HT-29 (cell line): ENCODE measurements at regions not wholly inside any gene's neighbourhood (a gene's known extent, or its start where the extent isn't known, plus 50 kb on each side); places are given as distances from the start of the nearest gene placed in this dataset.
"Not testable (repeated sequence)": the region's sequence is repeated elsewhere in the genome, so short reads cannot be mapped to it uniquely, and the experiment has no call there.

ENCODE experiments used
- DNase-seq: peaks from one replicate; pipeline ENCODE4 v3.0.0-alpha.2; 2015; ENCODE audit warnings: low spot score

DNA sequence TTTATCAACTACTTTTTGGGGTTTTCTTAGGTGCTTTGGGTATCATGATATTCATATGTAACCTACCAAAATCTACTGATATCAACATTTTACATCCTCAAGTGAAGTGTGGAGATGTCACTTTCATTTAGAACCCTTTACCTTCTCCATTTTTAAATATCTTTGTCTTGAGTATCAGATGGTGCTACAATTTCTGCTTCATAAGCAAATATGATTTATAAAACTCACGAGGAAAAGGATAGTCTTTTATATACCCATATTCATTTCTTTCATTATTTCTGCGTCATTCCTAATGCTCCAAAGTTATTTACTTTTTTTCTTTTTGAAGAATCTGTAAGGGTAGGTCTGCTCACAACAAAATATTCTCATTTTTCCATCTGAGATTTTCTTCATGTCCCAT is 991.7 kb downstream of the CDH11 start:
- DNase-seq, result no peak

DNA sequence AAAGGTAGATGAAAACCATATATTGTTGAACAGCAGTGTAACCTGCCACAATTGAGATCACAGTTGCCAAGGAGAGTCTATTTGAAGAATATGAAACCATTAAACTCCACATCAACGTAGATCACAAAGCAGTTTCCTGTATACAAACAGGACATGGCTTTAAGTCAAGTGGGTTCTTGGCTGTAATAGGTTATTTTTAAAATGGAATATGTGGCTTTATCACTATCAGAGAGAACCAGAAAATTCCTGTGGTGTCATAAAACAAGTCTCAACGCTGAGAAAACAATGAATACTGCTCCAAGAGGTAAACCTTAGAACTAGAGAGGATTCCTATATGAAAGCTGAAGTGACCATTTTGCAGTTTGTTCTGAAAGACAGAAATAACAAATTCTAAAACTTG is 999.7 kb downstream of the CDH11 start:
- no peak for DNase-seq

DNA sequence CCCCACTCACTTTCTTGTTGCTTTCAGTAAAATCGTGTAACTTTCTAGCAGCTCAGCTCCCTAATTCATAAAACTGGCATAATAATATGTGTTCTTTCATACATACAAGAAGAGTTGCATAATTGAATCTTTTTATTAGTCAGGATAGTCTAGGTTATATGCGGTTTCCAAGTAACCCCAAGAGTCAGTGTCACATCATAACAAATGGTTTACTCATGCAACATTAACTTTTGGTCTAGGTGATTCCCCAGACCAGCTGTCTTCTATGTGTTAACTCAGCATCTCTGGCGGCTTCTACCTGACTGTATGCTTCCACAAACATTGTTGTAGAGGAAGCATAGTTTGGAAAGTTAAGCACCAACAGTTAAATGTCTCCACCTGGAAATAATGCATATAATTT is 1000.4 kb downstream of the CDH11 start:
- DNase-seq, result no peak

DNA sequence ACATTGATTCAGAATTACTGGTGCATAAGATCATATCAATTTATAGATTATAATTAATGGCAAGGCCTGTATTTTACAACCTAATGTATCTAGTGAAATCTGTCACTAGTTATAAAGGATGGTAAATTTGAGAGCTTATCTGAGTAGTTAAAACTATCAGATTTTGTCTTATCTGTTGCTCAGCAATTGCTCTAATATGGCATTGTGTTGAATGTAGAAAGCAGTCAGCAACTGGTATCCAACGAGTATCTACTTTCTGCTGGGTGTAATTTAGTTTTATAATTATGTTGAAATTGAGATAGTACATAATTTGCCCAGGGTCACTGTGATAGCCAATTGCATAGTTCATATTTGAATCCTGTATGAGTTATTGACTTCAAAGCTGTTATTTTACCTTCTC is 1005.7 kb downstream of the CDH11 start:
- DNase-seq, result no peak

DNA sequence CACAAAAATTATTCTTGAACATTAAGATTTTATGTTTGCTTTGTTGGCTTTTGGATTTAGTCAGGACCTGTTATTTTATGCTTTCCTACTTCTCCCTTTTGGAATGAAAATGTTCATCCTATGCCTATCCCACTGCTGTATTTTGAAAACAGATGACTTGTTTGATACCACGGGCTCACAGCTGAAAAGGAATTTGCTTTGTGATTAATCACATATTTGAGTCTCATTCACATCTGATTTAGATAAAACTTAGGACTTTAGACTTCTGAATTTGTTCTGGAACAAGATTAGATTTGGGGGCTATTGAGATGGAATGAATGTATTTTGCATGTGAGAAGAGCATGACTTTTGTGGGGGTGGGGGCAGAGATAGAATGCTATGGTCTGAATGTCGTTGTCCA is 1012.6 kb downstream of the CDH11 start:
- DNase-seq, result no peak

DNA sequence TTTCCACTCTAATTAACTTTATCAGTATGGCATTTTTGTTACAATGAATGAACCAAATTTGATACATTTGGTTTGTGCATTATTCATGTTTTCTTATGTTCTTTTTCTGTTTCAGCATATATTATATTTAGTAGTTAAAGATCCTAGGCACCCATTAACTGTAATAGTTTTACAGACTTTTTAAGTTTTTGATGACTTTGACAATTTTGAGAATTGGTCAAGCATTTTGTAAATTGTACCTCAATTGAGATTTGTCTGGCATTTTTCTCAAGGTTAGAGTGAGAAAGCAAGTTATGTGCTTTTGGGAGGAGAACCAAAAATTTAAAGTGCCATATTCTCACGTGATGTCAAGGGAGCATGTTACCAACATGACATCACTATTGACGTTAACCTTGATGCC is 1019.2 kb downstream of the CDH11 start:
- DNase-seq, result no peak

DNA sequence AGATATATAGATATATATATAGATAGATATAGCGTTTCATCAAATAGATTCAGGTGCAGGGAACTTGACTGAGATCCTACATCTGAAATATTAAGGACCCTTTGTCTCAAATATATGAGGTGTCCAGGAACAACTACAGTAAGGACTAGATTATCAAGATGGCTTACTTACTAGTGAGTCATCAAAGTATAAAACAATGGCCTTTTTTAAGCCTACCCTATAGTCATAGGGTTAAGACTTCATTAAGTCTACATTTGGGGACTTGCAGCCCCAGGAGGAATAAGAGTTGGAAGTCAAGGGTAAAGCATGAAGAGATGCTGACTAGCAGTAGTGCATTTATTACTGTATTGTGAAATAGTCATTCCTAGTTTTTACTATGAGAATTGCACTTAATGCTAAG is 1023.4 kb downstream of the CDH11 start:
- no peak for DNase-seq

DNA sequence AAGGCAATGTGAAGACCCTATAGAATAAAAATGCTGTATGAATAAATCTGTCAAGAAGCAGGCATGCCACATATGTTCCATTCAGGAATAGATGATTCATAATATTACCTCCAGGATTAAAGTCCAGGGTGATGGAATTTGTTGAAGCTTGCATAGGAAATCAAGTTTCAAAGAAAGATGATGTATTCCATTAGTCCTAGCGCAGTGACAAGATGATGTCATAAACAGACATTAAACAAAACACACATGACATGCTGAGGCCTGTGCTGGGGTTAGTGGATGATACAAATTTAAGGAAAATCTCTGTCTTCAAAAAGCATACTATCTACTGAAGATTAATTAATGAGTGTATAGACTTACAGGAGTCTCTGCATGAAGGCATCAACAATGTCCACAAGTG is 1025.2 kb downstream of the CDH11 start:
- no peak for DNase-seq

DNA sequence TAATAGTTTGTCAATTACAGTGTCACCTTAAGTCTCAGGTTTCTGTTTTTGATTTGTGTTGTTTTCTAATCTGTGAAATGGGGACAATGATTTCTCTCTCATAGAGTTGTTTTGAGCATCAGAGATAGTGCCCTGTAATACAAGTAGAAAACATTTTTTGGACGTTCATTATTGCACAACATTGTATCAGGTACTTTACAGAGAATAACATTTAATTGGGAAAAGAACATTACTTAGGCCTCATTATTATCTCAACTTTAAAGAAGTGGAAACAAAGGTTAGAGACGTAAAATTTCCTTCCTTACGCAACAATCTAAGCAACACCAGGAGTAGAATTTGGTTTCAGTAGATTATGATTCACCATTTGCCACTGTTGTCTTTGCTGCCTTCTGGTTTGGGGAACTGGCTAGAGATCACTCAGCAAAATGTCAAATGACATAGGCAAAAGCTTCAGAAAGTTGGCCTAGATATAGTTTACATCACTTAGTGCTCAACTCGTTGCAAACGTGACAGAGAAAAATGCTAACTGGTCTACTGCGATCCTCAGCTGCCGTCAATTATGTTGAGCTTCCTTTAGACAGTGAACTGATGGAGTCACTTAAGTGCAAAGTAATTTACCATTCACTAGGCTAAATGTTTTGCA is 1026.8 kb downstream of the CDH11 start:
- no peak for DNase-seq

DNA sequence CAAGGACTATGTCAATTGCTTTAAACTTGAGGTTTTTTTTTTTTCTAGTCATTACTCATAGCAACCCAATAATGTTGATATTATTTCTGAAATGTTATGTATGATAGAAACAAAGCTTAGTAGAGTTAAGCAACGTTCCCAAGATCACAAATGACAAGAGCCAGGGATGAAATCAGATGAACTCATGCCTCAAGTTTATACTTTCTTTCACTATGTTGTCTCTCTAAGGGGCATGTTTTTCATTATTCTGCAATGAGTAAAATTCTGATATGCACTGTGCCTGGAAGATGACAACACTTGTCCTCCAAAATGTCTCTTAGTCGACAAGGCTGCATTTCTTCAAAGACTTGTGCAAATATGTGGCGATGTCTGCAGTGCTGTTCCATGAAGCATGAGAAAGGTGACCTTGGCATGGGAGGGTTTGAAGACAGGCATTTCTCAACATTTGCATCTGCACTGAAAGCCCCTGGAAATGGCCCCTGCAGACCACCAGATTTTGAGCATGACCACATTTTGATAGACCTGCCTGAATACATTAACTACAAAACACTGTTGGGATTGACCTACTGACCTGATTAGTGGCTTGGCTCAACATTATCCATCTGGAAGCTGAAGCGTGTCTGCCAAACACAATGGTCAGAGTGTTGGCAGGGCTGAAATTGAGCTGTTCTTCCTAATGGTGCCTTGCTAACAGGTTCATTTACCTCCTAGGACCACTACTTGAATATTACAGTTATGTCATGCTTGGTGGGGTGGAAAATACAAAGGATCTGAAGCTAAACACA is 1027.5 kb downstream of the CDH11 start:
- no peak for DNase-seq

DNA sequence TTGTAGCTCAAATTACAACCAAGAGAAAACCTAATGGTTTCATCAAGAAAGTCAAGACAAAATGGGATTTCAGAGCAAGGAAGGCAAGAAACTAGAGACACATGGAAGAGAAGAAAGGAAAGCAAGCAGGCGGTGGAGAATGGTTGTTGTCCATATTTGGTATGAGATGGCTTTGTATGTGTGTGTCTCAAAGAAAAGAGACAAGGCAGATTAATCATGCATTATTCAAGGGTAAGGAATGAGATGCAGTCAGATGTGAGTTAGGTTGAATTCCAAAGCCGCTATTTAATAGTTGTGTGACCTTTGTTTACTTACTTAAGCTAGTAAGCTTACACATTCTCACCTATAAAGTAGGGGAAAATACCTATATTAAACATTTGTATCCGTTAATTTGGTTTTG is 1029.6 kb downstream of the CDH11 start:
- no peak for DNase-seq

DNA sequence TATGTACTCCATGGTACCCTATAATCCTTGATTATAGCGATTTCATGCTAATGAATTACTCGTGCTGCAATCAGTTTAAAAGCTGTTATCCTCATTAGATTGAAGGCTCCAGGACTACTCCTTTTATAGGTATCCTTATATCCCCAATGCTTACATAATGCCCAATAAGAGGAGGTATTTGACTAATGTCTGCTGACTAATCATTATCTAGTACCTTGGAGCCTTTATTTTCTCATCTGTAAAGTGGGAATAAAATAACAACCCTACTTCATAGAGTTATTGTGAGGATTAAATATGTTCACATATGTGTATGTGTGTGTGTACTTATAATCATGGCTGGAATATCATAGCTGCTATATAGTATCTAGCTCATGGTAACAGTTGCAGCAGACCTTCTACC is 1031.5 kb downstream of the CDH11 start:
- DNase-seq, result no peak

DNA sequence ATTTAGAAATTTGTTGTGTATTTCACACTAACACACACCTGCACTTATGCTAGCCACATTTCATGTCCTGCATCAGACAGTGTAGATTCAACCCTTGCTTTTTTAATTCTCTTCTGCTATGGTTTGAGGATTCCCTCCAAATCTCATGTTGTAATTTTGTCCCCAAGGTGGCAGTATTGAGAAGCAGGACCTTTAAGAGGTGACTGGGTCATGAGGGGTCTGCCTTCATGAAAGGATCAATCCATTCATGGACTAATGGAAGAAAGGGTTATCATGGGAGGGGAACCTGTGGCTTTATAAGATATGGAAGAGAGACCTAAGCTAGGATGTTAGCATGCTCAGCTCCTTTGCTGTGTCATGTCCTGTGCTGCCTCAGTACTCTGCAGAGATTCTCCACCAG is 1032.2 kb downstream of the CDH11 start:
- DNase-seq, result peak; percentile 44

DNA sequence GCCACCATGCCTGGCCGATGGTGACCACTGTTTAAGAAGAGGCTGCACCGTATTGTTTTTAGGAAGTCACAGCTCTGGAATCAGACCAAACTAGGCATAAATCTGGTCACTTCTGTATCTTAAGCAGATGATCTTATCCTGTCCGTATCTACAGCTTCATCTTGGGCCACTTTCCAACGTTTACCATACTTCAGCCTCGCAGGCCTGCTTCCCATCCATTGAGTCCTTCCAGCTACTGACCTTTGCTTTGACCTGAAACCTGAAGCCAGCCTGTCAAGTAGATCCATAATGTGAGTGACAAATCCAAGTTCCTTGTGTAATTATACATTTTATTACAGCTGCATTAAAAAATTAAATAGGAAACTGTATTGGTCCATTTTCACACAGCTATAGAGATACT is 1033.0 kb downstream of the CDH11 start:
- DNase-seq, result no peak

DNA sequence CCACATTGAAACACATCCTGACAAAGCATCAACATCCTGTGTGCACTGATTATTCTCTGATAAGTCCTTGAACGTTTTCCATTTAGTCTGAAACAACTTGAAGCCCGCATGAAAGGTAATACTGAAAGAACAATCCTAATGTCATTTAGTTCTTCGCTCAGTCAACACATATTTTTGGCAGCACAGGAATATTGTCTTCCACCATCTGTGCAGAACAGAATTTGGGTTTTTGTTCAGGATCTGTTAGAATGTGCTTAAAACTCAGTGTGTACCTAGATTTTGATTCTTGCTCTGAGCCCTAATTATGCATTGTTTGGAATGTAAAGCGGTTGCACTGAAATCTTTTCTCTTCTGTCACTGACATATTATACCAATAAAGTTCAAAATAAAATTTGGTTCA is 1036.6 kb downstream of the CDH11 start:
- DNase-seq, result no peak

DNA sequence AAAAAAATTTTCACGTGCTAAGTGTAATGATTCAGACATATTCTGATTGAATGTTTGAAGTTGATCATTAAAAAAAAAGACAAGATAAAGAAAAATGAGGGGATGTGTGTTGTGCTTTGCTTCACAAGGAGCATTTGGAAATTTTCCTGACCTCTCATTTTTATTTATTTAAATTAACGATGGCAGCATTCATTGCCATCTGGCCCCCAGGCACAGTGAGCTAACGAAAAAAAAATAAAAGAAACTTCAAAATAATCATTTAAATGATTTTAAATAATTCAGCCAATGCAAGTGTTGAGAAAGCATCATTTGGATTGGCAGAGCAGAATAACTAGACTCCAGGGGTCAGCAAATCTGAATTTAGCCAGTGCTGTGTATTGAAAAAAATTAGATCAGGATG is 1037.2 kb downstream of the CDH11 start:
- DNase-seq, result no peak

DNA sequence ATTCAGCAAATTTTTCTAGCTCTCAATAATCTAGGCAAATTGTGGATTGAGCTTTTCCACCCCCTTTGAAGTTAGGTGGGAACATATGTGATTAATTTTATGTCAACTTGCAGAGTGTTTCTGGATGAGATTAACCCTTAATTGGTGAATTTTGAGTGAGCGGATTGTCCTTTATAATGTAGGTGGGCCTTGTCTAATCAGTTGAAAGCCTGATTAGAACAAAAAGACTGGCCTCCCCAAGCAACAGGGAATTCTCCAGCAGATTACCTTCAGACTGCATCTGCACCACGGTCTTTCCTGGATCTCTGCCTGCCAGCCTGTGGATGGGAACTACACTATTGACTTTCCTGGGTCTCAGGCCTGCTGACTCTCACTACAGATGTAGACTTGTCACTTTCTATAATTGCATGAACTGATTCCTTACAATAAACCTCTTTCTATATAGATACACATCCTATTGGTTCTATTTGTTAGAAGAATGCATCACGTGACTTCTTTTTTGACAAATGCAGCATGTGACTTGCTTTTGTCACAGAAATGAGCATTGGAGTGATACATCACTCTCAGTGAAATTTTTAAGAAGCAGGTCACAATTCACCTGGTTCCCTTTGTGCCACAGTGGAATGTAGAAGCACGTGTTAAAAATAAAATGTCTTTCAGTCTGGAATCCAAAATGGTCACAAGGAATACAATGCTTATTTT is 1038.3 kb downstream of the CDH11 start:
- no peak for DNase-seq

DNA sequence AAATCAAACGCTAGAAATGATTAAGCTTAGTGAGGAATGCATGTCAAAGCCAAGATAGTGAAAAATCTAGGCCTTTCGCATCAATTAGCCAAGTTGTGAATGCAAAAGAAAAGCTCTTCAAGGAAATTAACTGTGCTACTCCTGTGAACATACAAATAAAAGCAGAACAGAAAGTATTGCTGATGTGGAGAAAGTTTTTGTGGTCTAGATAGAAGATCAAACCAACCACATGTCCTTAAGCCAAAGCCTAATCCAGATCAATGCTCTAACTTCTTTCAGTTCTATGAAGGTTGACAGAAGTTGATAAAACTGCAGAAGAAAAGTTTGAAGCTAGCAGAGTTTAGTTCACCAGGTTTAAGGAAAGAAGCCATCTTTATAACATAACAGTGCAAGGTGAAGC is 1044.6 kb downstream of the CDH11 start:
- no peak for DNase-seq

DNA sequence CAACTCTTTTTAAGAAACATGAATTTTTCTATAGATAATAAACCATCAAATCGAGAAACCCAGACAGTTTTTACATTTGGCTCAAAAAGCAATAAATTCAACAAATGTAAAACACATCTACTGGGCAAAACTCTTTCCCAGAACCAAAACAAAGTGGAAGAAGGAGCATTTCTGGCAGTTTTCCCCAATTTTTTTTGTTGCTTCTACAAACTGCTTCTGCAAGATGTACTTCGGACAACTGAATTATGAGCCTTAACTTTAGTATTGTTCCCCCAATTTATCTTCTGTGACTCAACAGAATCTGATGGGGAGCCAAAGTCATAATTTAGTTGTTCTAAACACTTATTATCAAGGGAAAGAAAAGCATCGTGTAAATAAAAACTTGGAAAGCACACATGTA is 1047.2 kb downstream of the CDH11 start:
- DNase-seq, result no peak

DNA sequence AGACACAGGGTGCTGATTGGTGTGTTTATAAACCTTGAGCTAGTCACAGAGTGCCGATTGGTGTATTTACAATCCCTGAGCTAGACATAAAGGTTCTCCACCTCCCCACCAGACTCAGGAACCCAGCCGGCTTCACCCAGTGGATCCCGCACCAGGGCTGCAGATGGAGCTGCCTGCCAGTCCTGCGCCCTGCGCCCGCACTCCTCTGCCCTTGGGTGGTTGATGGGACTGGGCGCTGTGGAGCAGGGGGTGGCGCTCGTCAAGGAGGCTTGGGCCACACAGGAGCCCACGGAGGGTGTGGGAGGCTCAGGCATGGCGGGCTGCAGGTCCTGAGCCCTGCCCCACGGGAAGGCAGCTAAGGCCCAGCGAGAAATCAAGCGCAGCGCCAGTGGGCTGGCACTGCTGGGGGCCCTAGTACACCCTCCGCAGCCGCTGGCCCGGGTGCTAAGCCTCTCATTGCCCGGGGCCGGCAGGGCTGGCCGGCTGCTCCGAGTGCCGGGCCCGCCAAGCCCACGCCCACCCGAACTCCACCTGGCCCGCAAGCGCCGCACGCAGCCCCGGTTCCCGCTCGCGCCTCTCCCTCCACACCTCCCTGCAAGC is 1049.6 kb downstream of the CDH11 start:
- DNase-seq, result not testable (repeated sequence)

DNA sequence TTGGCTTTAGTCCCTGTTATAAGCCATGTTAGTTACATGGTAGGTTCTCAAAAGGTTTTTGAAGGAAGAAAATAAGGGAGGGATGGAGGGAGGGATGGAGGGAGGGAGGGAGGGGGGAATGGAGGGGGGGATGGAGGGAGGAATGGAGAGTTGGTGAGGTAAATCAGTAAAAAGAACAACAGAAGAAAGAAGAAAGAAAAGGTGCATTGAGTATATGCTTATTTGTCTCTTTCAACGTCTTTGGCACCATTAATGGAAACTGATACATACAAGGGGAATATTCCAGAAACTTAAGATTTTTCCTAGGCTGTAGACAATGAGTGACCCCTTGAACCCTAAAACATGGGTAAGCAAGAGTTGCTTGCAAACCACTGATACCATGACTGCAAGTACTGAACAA is 1056.3 kb downstream of the CDH11 start:
- no peak for DNase-seq

DNA sequence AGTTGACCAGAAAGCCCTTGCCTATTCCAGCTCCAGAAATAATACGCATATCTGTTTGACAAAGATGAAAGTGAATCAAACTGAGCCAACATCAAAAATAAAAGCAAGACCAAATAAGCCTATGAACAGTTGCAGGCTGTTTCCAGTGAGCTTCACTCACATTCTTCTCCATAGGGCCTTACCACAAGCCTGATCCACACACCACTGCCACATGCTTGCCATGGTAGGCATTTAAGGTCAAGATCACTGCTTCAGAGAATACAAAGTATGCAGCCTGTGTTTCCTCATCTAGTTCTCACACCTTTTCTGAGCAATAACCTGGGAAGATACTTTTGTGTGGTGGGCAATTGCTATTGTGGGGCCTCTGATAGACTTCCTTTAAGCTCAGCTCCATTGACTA is 1060.2 kb downstream of the CDH11 start:
- no peak for DNase-seq

DNA sequence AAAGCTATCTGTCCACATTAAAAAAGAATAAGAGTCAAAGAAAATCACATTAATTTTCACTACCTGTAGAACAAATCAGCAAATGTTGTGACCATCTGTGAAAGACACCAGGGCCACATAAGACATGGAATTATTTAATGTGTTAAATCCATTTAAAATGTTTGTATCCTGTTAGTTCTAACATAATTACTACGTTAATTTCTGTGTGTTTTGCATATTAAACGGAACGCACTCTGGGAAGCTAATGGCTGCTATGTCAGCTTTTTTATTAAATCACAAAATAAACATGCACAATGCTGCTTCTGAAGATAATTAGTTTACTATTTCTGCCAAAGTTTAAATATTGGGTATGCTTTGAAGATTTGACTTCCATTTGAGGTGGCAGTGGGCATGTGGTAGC is 1061.2 kb downstream of the CDH11 start:
- DNase-seq, result no peak
